Activated CD8-positive, alpha-beta T cell treated with anti-CD3 and anti-CD28 coated beads for 36 hours (primary cell): ENCODE measurements at regions not wholly inside any gene's neighbourhood (a gene's known extent, or its start where the extent isn't known, plus 50 kb on each side); places are given as distances from the start of the nearest gene placed in this dataset.
"Not testable (repeated sequence)": the region's sequence is repeated elsewhere in the genome, so short reads cannot be mapped to it uniquely, and the experiment has no call there.

Experiments used
- ATAC-seq: fragments of 200-7000 bp; cut with Tn5 transposase; one replicate; pipeline ENCODE4 v1.10.0; 2021; ENCODE audit warnings: mild to moderate bottlenecking, moderate library complexity
- CTCF ChIA-PET: fragments of 350-600 bp; sonication (Branson Sonifier 250); formaldehyde crosslinking; loops from one replicate; lab custom pipeline; 2021; ENCODE audit warnings: antibody characterized with exemption; lab: Charles Lee
- POLR2A ChIA-PET: fragments of 350-600 bp; sonication (Branson Sonifier 250); formaldehyde crosslinking; loops from one replicate; lab custom pipeline; 2021; ENCODE audit warnings: antibody characterized with exemption; lab: Charles Lee
- DNase-seq: peaks from one replicate; pipeline ENCODE4 v3.0.0-alpha.2; 2020
- H3K27ac Mint-ChIP-seq: one replicate; pipeline ENCODE4 v1.8.0; 2021; ENCODE audit warnings: mild to moderate bottlenecking, mixed read lengths
- H3K27me3 Mint-ChIP-seq: one replicate; pipeline ENCODE4 v1.8.0; 2021; ENCODE audit warnings: mixed read lengths
- H3K36me3 Mint-ChIP-seq: one replicate; pipeline ENCODE4 v1.8.0; 2021; ENCODE audit warnings: low read depth, mixed read lengths
- H3K4me1 Mint-ChIP-seq: one replicate; pipeline ENCODE4 v1.8.0; 2021; ENCODE audit warnings: low read depth, mixed read lengths
- H3K4me3 Mint-ChIP-seq: one replicate; pipeline ENCODE4 v1.8.0; 2021; ENCODE audit warnings: mild to moderate bottlenecking, moderate library complexity, mixed read lengths
- H3K9me3 Mint-ChIP-seq: one replicate; pipeline ENCODE4 v1.8.0; 2021; ENCODE audit warnings: mixed read lengths
- CTCF ChIP-seq: fragments of 200-600 bp; IDR thresholded peaks from one replicate; pipeline ENCODE4 v1.8.0; 2022; ENCODE audit warnings: antibody characterized with exemption, mild to moderate bottlenecking
- intact Hi-C: fragments of 100-400 bp; cut with micrococcal nuclease; formaldehyde crosslinking; loops from one replicate; pipeline ENCODE4 v1.10.0; 2022

GRCh38 chr3:86774082-86774691 is 216.8 kb downstream of the VGLL3 start:
- intact Hi-C loops: loop anchor here (5.0 to 10.0 kb wide), 2 partner anchors 308 to 391 kb away; no protein-coding TSS in a partner anchor
- ChIA-PET POLR2A (no interaction called here), CTCF (interaction anchor here (0.7 to 1.0 kb wide), 3 partner anchors 24 to 394 kb away, joined by 3 to 5 read pairs (median 4); no protein-coding TSS in a partner anchor)
- peak; percentile 45 for TF ChIP-seq CTCF
- no peak for ATAC-seq
- no peaks in the 10 kb centered on the region for H3K27me3 Mint-ChIP-seq
- no peaks in the 10 kb centered on the region for H3K9me3 Mint-ChIP-seq
- no peak overlapping the region for H3K27ac Mint-ChIP-seq
- no peaks in the 10 kb centered on the region for H3K4me1 Mint-ChIP-seq
- no peak for DNase-seq
- H3K4me3 Mint-ChIP-seq: no peak overlapping the region
- H3K36me3 Mint-ChIP-seq: no peaks in the 10 kb centered on the region

GRCh38 chr3:86772699-86773098 is 218.2 kb downstream of the VGLL3 start:
- Mint-ChIP-seq H3K27me3 (no peaks in the 10 kb centered on the region), H3K4me1 (no peaks in the 10 kb centered on the region), H3K36me3 (no peaks in the 10 kb centered on the region), H3K4me3 (no peak overlapping the region), H3K9me3 (no peaks in the 10 kb centered on the region), H3K27ac (no peak overlapping the region)
- intact Hi-C loops: loop anchor here (5.0 to 10.0 kb wide), 2 partner anchors 310 to 392 kb away; no protein-coding TSS in a partner anchor
- ChIA-PET POLR2A (no interaction called here), CTCF (interaction anchor here (0.7 to 1.1 kb wide), 3 partner anchors 11 to 395 kb away, joined by 3 to 5 read pairs (median 3); no protein-coding TSS in a partner anchor)
- DNase-seq: no peak
- no peak for ATAC-seq
- no peak for TF ChIP-seq CTCF

GRCh38 chr3:86771741-86772512 is 219.0 kb downstream of the VGLL3 start:
- ATAC-seq (no peak), DNase-seq (no peak)
- ChIA-PET CTCF (interaction anchor here (0.7 to 1.1 kb wide), 2 partner anchors 394 to 396 kb away, joined by 3 to 5 read pairs; no protein-coding TSS in a partner anchor), POLR2A (no interaction called here)
- intact Hi-C loops: loop anchor here (5.0 to 10.0 kb wide), 2 partner anchors 310 to 393 kb away; no protein-coding TSS in a partner anchor
- Mint-ChIP-seq H3K9me3 (no peaks in the 10 kb centered on the region), H3K27me3 (no peaks in the 10 kb centered on the region), H3K4me3 (no peak overlapping the region), H3K4me1 (no peaks in the 10 kb centered on the region), H3K36me3 (no peaks in the 10 kb centered on the region), H3K27ac (no peak overlapping the region)
- no peak for TF ChIP-seq CTCF

- Mint-ChIP-seq H3K27me3 (no peaks in the 10 kb centered on the region), H3K9me3 (no peaks in the 10 kb centered on the region), H3K4me1 (no peaks in the 10 kb centered on the region), H3K27ac (no peak overlapping the region), H3K4me3 (no peak overlapping the region), H3K36me3 (no peaks in the 10 kb centered on the region)
- DNase-seq: no peak
- no peak for ATAC-seq
- CTCF ChIA-PET: no interaction called here
- POLR2A ChIA-PET: no interaction called here
- intact Hi-C loops: no loop called here
- no peak for TF ChIP-seq CTCF
Observed at GRCh38 chr3:86766331-86766730, 224.6 kb downstream of the VGLL3 start.

- CTCF ChIA-PET, H3K9me3 Mint-ChIP-seq, DNase-seq, H3K27me3 Mint-ChIP-seq, H3K27ac Mint-ChIP-seq, H3K4me3 Mint-ChIP-seq, intact Hi-C loops, ATAC-seq, POLR2A ChIA-PET, H3K36me3 Mint-ChIP-seq, H3K4me1 Mint-ChIP-seq: not testable (repeated sequence)
Observed at GRCh38 chr3:86757322-86758179, 233.4 kb downstream of the VGLL3 start.
